GM12878 (cell line): ENCODE measurements at regions not wholly inside any gene's neighbourhood (a gene's known extent, or its start where the extent isn't known, plus 50 kb on each side); places are given as distances from the start of the nearest gene placed in this dataset.

ENCODE experiments used
- ATAC-seq: fragments of 200-7000 bp; cut with Tn5 transposase; 3 replicates; pipeline ENCODE4 v1.9.1; 2020; ENCODE audit warnings: mild to moderate bottlenecking, moderate library complexity
- BruUV-seq: library from RNA; stranded (reverse); fragments of 400-500 nt; replicated peaks from 2 replicates; lab custom pipeline; 2021; lab: Mats Ljungman, UMichigan
- CTCF ChIA-PET: fragments of 300-600 bp; sonication (Branson Sonifier 250); formaldehyde crosslinking; extraction: SDS; loops from one replicate; lab custom pipeline; 2021; ENCODE audit warnings: inconsistent platforms; lab: Yijun Ruan, JAX
- POLR2A ChIA-PET: fragments of 350-600 bp; formaldehyde crosslinking; extraction: SDS; loops from one replicate; lab custom pipeline; 2021; ENCODE audit warnings: inconsistent platforms; lab: Charles Lee
- RAD21 ChIA-PET: fragments of 300-600 bp; sonication (Branson Sonifier 250); formaldehyde crosslinking; loops from one replicate; lab custom pipeline; 2023; ENCODE audit warnings: antibody characterized with exemption; ENCODE audit not compliant: unreplicated experiment; lab: Charles Lee
- SMC1A ChIA-PET: fragments of 300-600 bp; sonication (Branson Sonifier 250); formaldehyde crosslinking; loops from one replicate; lab custom pipeline; 2023; ENCODE audit not compliant: unreplicated experiment, uncharacterized antibody; lab: Charles Lee
- DNase-seq: peaks from one replicate; pipeline ENCODE4 v3.0.0-alpha.2; 2011; ENCODE audit warnings: low read depth, low spot score
- FAIRE-seq: peaks from 3 replicates; lab custom pipeline; 2011; peaks lifted over from hg19 to GRCh38; lab: Jason Lieb, UNC
- H2AFZ ChIP-seq: 2 replicates; pipeline ENCODE4 v1.6.0; 2011; ENCODE audit warnings: low read depth, low read length, control low read depth; ENCODE audit not compliant: control insufficient read depth
- H3K27ac ChIP-seq: 2 replicates; pipeline ENCODE4 v1.5.1; 2011; ENCODE audit warnings: control low read depth; ENCODE audit not compliant: control insufficient read depth, insufficient read depth
- H3K27me3 ChIP-seq, 2 experiments: replicated peaks in 1 of 2; 2 replicates each; pipeline versions ENCODE4 v1.6.0 to v1.6.1; 2011; ENCODE audit warnings: low read length in 1 of 2; ENCODE audit not compliant: control insufficient read depth in 2 of 2, insufficient read depth in 2 of 2
- H3K36me3 ChIP-seq, 2 experiments: 2 replicates each; pipeline ENCODE4 v1.5.1; 2011; ENCODE audit warnings: low read length in 1 of 2; ENCODE audit not compliant: control insufficient read depth in 2 of 2, insufficient read depth in 2 of 2
- H3K4me1 ChIP-seq: 2 replicates; pipeline ENCODE4 v1.6.1; 2011; ENCODE audit warnings: mild to moderate bottlenecking, low read length, moderate library complexity, mixed read lengths; ENCODE audit not compliant: control insufficient read depth, insufficient read depth
- H3K4me2 ChIP-seq: 2 replicates; pipeline ENCODE4 v1.6.0; 2011; ENCODE audit warnings: control low read depth; ENCODE audit not compliant: control insufficient read depth, insufficient read depth
- H3K4me3 ChIP-seq: fragments of 200-600 bp; sonication (generic); 2 replicates; pipeline ENCODE4 v1.5.1; 2016
- H3K79me2 ChIP-seq: 2 replicates; pipeline ENCODE4 v1.6.0; 2011; ENCODE audit warnings: low read length; ENCODE audit not compliant: control insufficient read depth, insufficient read depth
- H3K9ac ChIP-seq: 2 replicates; pipeline ENCODE4 v1.8.0; 2011; ENCODE audit warnings: low read length, control low read depth, mixed read lengths; ENCODE audit not compliant: control insufficient read depth, insufficient read depth
- H3K9me3 ChIP-seq: replicated peaks from 3 replicates; pipeline ENCODE4 v1.5.1; 2011; ENCODE audit warnings: mild to moderate bottlenecking, low read length; ENCODE audit not compliant: control insufficient read depth, insufficient read depth
- H4K20me1 ChIP-seq: 2 replicates; pipeline ENCODE4 v1.6.0; 2011; ENCODE audit not compliant: control insufficient read depth, insufficient read depth
- CEBPB ChIP-seq, 2 experiments: fragments of 150-350 bp in 1 of 2; IDR thresholded peaks; 2 replicates each; pipeline ENCODE4 v1.6.1; 2012 to 2014; ENCODE audit warnings: low read depth in 2 of 2, low read length in 2 of 2, borderline replicate concordance in 1 of 2, inconsistent platforms in 1 of 2
- RCOR1 ChIP-seq: conservative IDR thresholded peaks from 2 replicates; pipeline ENCODE4 v1.6.1; 2012; ENCODE audit warnings: low read depth, low read length, improper control_type of control experiment
- RUNX3 ChIP-seq: IDR thresholded peaks from 2 replicates; pipeline ENCODE4 v1.6.1; 2012; ENCODE audit warnings: low read length, inconsistent platforms
- SPI1 ChIP-seq: IDR thresholded peaks from 2 replicates; pipeline ENCODE4 v1.6.1; 2011; ENCODE audit warnings: low read depth, mild to moderate bottlenecking, low read length, moderate library complexity, borderline replicate concordance; ENCODE audit not compliant: insufficient read depth
- WRNIP1 ChIP-seq: IDR thresholded peaks from 2 replicates; pipeline ENCODE4 v1.6.1; 2011; ENCODE audit warnings: low read depth, low read length, improper control_type of control experiment, borderline replicate concordance
- whole genome bisulfite sequencing: methylation state at CpG from one replicate; pipeline ENCODE4 v1.1.6; 2016; ENCODE audit warnings: low lambda C conversion rate; ENCODE audit not compliant: insufficient replicate concordance, insufficient coverage; ENCODE audit errors: missing lambda C conversion rate; 5-methylcytosine and 5-hydroxymethylcytosine counted together
- in situ Hi-C: fragments of 300-500 bp; cut with MboI; formaldehyde crosslinking; loops from 9 replicates; pipeline ENCODE4 v1.14.3; 2018; ENCODE audit warnings: mixed read lengths
- intact Hi-C: fragments of 100-400 bp; cut with micrococcal nuclease; formaldehyde crosslinking; loops from one replicate; pipeline ENCODE4 v1.14.2; 2022; ENCODE audit not compliant: unreplicated experiment
- TF ChIP-seq, protein P1 (sequence below): fragments of 150-350 bp; IDR thresholded peaks from 2 replicates; pipeline ENCODE4 v1.6.1; 2016; ENCODE audit warnings: low read depth, low read length

DNA sequence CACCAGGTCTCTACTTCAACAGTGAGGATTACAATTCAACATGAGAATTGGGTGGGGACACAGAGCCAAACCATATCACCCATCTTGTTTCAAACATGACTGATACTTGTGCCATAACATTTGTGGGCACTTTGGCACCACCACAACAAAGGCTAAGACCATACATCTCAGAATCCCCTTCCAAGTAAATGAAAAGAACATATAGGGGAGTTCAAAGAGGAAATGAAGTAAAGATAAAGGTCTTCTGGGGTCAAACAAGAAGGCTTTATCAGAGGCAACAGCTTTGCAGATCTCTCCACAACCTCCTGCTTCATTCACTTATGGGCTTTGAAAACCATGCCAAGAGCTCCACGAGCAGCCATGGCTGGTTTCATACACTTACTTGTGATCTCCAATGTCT is 122.7 kb downstream of the ANKRD50 start:
- Histone ChIP-seq H3K4me3 (no peak overlapping the region), H3K4me2 (no peak overlapping the region), H3K9ac (no peak overlapping the region), H3K27me3 (no peaks in the 10 kb centered on the region), H3K4me1 (no peaks in the 10 kb centered on the region), H4K20me1 (no peaks in the 10 kb centered on the region), H2AFZ (no peak overlapping the region), H3K9me3 (no peaks in the 10 kb centered on the region), H3K27ac (no peak overlapping the region), H3K79me2 (no peaks in the 10 kb centered on the region), H3K36me3 (no peaks in the 10 kb centered on the region)
- ChIA-PET SMC1A (no interaction called here), POLR2A (no interaction called here), CTCF (no interaction called here), RAD21 (no interaction called here)
- no peak for DNase-seq
- FAIRE-seq: no peak
- TF ChIP-seq RUNX3 (no peak), CEBPB (IDR thresholded peaks at IDR 0.05; ENCODE audit: borderline replicate concordance in 1 of 2, low read depth in 2 of 2, low read length in 2 of 2) (no peak), RCOR1 (no peak), WRNIP1 (no peak), SPI1 (no peak)
- TF ChIP-seq, protein P1, sequence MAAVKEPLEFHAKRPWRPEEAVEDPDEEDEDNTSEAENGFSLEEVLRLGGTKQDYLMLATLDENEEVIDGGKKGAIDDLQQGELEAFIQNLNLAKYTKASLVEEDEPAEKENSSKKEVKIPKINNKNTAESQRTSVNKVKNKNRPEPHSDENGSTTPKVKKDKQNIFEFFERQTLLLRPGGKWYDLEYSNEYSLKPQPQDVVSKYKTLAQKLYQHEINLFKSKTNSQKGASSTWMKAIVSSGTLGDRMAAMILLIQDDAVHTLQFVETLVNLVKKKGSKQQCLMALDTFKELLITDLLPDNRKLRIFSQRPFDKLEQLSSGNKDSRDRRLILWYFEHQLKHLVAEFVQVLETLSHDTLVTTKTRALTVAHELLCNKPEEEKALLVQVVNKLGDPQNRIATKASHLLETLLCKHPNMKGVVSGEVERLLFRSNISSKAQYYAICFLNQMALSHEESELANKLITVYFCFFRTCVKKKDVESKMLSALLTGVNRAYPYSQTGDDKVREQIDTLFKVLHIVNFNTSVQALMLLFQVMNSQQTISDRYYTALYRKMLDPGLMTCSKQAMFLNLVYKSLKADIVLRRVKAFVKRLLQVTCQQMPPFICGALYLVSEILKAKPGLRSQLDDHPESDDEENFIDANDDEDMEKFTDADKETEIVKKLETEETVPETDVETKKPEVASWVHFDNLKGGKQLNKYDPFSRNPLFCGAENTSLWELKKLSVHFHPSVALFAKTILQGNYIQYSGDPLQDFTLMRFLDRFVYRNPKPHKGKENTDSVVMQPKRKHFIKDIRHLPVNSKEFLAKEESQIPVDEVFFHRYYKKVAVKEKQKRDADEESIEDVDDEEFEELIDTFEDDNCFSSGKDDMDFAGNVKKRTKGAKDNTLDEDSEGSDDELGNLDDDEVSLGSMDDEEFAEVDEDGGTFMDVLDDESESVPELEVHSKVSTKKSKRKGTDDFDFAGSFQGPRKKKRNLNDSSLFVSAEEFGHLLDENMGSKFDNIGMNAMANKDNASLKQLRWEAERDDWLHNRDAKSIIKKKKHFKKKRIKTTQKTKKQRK: no peak
- WGBS: 0% methylated on average over 1 of the region's 1 CpG
- intact Hi-C loops: no loop called here
- no peak for ATAC-seq
- in situ Hi-C loops: no loop called here
- no TSS peak for BruUV-seq
